AG20443 (cell line): ENCODE measurements at regions not wholly inside any gene's neighbourhood (a gene's known extent, or its start where the extent isn't known, plus 50 kb on each side); places are given as distances from the start of the nearest gene placed in this dataset.

Source experiments
- DNase-seq: peaks from one replicate; pipeline ENCODE4 v3.0.0; 2012; ENCODE audit warnings: low spot score, mixed read lengths

GRCh38 chr6:50635429-50635828 is 77.9 kb upstream of the TFAP2D start:
- DNase-seq = no peak

- no peak for DNase-seq
These were observed 76.1 kb upstream of the TFAP2D start for GRCh38 chr6:50637267-50637666.

- no peak for DNase-seq
These were observed 64.2 kb upstream of the TFAP2D start for GRCh38 chr6:50649086-50649485.

GRCh38 chr6:50653253-50653652 is 60.1 kb upstream of the TFAP2D start:
- no peak for DNase-seq

- DNase-seq = no peak
These were observed 59.2 kb upstream of the TFAP2D start for GRCh38 chr6:50654155-50654554.

- DNase-seq = peak; percentile 15
These were observed 57.4 kb upstream of the TFAP2D start for GRCh38 chr6:50655848-50656453.

- no peak for DNase-seq
These were observed 55.8 kb upstream of the TFAP2D start for GRCh38 chr6:50657513-50657912.

GRCh38 chr6:50658561-50658960 is 54.8 kb upstream of the TFAP2D start:
- DNase-seq = no peak

- DNase-seq = no peak
These were observed 51.7 kb upstream of the TFAP2D start for GRCh38 chr6:50661636-50662035.
